HepG2 (cell line): ENCODE measurements at regions not wholly inside any gene's neighbourhood (a gene's known extent, or its start where the extent isn't known, plus 50 kb on each side); places are given as distances from the start of the nearest gene placed in this dataset.

Experiments used
- ATAC-seq: fragments of 200-7000 bp; cut with Tn5 transposase; 3 replicates; pipeline ENCODE4 v1.9.1; 2020; ENCODE audit warnings: mild to moderate bottlenecking, moderate library complexity
- BruUV-seq: library from RNA; stranded (reverse); fragments of 400-500 nt; replicated peaks from 2 replicates; lab custom pipeline; 2021; lab: Mats Ljungman, UMichigan
- CTCF ChIA-PET: fragments of 300-600 bp; formaldehyde crosslinking; extraction: SDS; loops from one replicate; lab custom pipeline; 2021; ENCODE audit warnings: low total read pairs, inconsistent platforms, low intra/inter-chr PET ratio; lab: Yijun Ruan, JAX
- POLR2A ChIA-PET: fragments of 350-600 bp; sonication (Branson Sonifier 250); formaldehyde crosslinking; loops from one replicate; lab custom pipeline; 2020; ENCODE audit warnings: antibody characterized with exemption, inconsistent platforms; lab: Yijun Ruan, JAX
- DNase-seq: peaks from one replicate; pipeline ENCODE4 v3.0.0-alpha.2; 2015; ENCODE audit warnings: low spot score
- FAIRE-seq: peaks from 3 replicates; lab custom pipeline; 2011; peaks lifted over from hg19 to GRCh38; lab: Jason Lieb, UNC
- H2AFZ ChIP-seq: one replicate; pipeline ENCODE4 v1.6.1; 2011; ENCODE audit warnings: low read length, inconsistent platforms
- H3K27ac ChIP-seq: fragments of 300-600 bp; 3 replicates; pipeline ENCODE4 v1.8.0; 2011; ENCODE audit warnings: mixed run types, mild to moderate bottlenecking, mixed read lengths, low read length, inconsistent platforms; ENCODE audit not compliant: insufficient read depth; ENCODE audit errors: extremely low read length
- H3K27me3 ChIP-seq, 2 experiments: fragments of 200-600 bp in 1 of 2; 2 replicates in 1 of 2; 3 replicates in 1 of 2; pipeline versions ENCODE4 v1.6.0 to v1.8.0; 2011; ENCODE audit warnings: low read length in 2 of 2, mild to moderate bottlenecking in 2 of 2, moderate library complexity in 2 of 2, inconsistent platforms in 1 of 2; ENCODE audit not compliant: insufficient read depth in 2 of 2, control insufficient read depth in 1 of 2
- H3K36me3 ChIP-seq, 2 experiments: fragments of 200-600 bp in 1 of 2; replicated peaks in 1 of 2; 2 replicates in 1 of 2; 3 replicates in 1 of 2; pipeline versions ENCODE4 v1.5.1 to v1.8.0; 2011; ENCODE audit warnings: low read length in 2 of 2, inconsistent platforms in 1 of 2; ENCODE audit not compliant: insufficient read depth in 2 of 2, control insufficient read depth in 1 of 2
- H3K4me1 ChIP-seq: 2 replicates; pipeline ENCODE4 v1.5.1; 2012; ENCODE audit warnings: low read length, inconsistent platforms; ENCODE audit not compliant: insufficient read depth
- H3K4me2 ChIP-seq: 2 replicates; pipeline ENCODE4 v1.6.0; 2011; ENCODE audit warnings: low read depth, low read length, inconsistent platforms
- H3K4me3 ChIP-seq, 3 experiments: fragments of 200-600 bp in 1 of 3; sonication (generic), shearing (Covaris generic) in 1 of 3; replicated peaks in 1 of 3; 2 replicates each; pipeline ENCODE4 v1.5.1; 2011 to 2016; ENCODE audit warnings: low read length in 3 of 3, inconsistent platforms in 2 of 3, low read depth in 2 of 3, mild to moderate bottlenecking in 2 of 3, control low read depth in 1 of 3, mixed read lengths in 1 of 3; ENCODE audit not compliant: insufficient read depth in 1 of 3
- H3K79me2 ChIP-seq: one replicate; pipeline ENCODE4 v1.6.1; 2011; ENCODE audit warnings: low read length, inconsistent platforms; ENCODE audit not compliant: insufficient read depth
- H3K9ac ChIP-seq: 2 replicates; pipeline ENCODE4 v1.6.0; 2011; ENCODE audit warnings: mild to moderate bottlenecking, low read depth, low read length, inconsistent platforms; ENCODE audit not compliant: insufficient read depth
- H3K9me3 ChIP-seq: 2 replicates; pipeline ENCODE4 v1.5.1; 2012; ENCODE audit warnings: mild to moderate bottlenecking, low read length
- H4K20me1 ChIP-seq: 2 replicates; pipeline ENCODE4 v1.6.0; 2011; ENCODE audit warnings: inconsistent platforms, mild to moderate bottlenecking, low read length, moderate library complexity; ENCODE audit not compliant: insufficient read depth
- DPF2 ChIP-seq: sonication (generic); formaldehyde crosslinking; IDR thresholded peaks from 2 replicates; pipeline ENCODE4 v1.4.0; 2020; ENCODE audit warnings: mild to moderate bottlenecking, low read depth, missing genetic modification reagents, borderline replicate concordance
- FOXK1 ChIP-seq: sonication (generic); formaldehyde crosslinking; IDR thresholded peaks from 2 replicates; pipeline ENCODE4 v1.4.0; 2020; ENCODE audit warnings: low read depth, missing genetic modification reagents, borderline replicate concordance
- FOXP1 ChIP-seq, 2 experiments: fragments of 450-650 bp in 1 of 2; IDR thresholded peaks; 2 replicates each; pipeline ENCODE4 v1.6.1; 2017 to 2018; ENCODE audit warnings: antibody characterized with exemption in 1 of 2
- GATAD2A ChIP-seq: IDR thresholded peaks from 2 replicates; pipeline ENCODE4 v1.6.1; 2016
- IRF2 ChIP-seq: IDR thresholded peaks from 2 replicates; pipeline ENCODE4 v1.6.1; 2018; ENCODE audit warnings: missing genetic modification reagents, missing compliant biosample characterization
- MED1 ChIP-seq: sonication (generic); formaldehyde crosslinking; IDR thresholded peaks from 2 replicates; pipeline ENCODE4 v1.4.0; 2020; ENCODE audit warnings: missing genetic modification reagents
- MXI1 ChIP-seq: IDR thresholded peaks from 3 replicates; pipeline ENCODE4 v1.6.1; 2012; ENCODE audit warnings: low read depth, low read length, inconsistent platforms, borderline replicate concordance
- NFKBIZ ChIP-seq: IDR thresholded peaks from 2 replicates; pipeline ENCODE4 v1.6.1; 2018; ENCODE audit warnings: missing genetic modification reagents, missing compliant biosample characterization
- NPAS2 ChIP-seq: sonication (generic); formaldehyde crosslinking; IDR thresholded peaks from 2 replicates; pipeline ENCODE4 v1.8.0; 2022; ENCODE audit warnings: mild to moderate bottlenecking, missing genetic modification reagents, borderline replicate concordance
- SMAD3 ChIP-seq: sonication (generic); formaldehyde crosslinking; IDR thresholded peaks from 2 replicates; pipeline ENCODE4 v1.4.0; 2020; ENCODE audit warnings: missing genetic modification reagents
- TARDBP ChIP-seq: sonication (generic); formaldehyde crosslinking; IDR thresholded peaks from 2 replicates; pipeline ENCODE4 v1.8.0; 2022; ENCODE audit warnings: mild to moderate bottlenecking, missing genetic modification reagents
- ZNF24 ChIP-seq: fragments of 450-650 bp; IDR thresholded peaks from 2 replicates; pipeline ENCODE4 v1.6.1; 2017; ENCODE audit warnings: antibody characterized with exemption, mild to moderate bottlenecking
- ZNF446 ChIP-seq: sonication (generic); formaldehyde crosslinking; IDR thresholded peaks from 2 replicates; pipeline ENCODE4 v1.5.0; 2020; ENCODE audit warnings: mild to moderate bottlenecking, missing genetic modification reagents
- ZNF543 ChIP-seq: sonication (generic); formaldehyde crosslinking; IDR thresholded peaks from 2 replicates; pipeline ENCODE4 v1.4.0; 2020; ENCODE audit warnings: mild to moderate bottlenecking, missing genetic modification reagents
- ZSCAN12 ChIP-seq: sonication (generic); formaldehyde crosslinking; IDR thresholded peaks from 2 replicates; pipeline ENCODE4 v1.9.0; 2021; ENCODE audit warnings: mild to moderate bottlenecking, missing genetic modification reagents
- WGBS: methylation state at CpG from one replicate; pipeline ENCODE4 v1.1.6; 2017; ENCODE audit warnings: low lambda C conversion rate; 5-methylcytosine and 5-hydroxymethylcytosine counted together
- in situ Hi-C: cut with HindIII; loops from 2 replicates; pipeline ENCODE4 v1.10.0; 2017; ENCODE audit warnings: low pct_unique_long_range_greater_than_20kb; ENCODE audit not compliant: extremely low pct_ligation_motif_present
- intact Hi-C: fragments of 100-400 bp; cut with micrococcal nuclease; formaldehyde crosslinking; loops from one replicate; pipeline ENCODE4 v1.10.0; 2022; ENCODE audit not compliant: unreplicated experiment
- TF ChIP-seq, protein P1 (sequence below): sonication (generic); formaldehyde crosslinking; IDR thresholded peaks from 2 replicates; pipeline ENCODE4 v1.5.0; 2020; ENCODE audit warnings: missing genetic modification reagents, mild to moderate bottlenecking, borderline replicate concordance
- TF ChIP-seq, protein P2 (sequence below): sonication (generic); formaldehyde crosslinking; IDR thresholded peaks from 2 replicates; pipeline ENCODE4 v1.4.0; 2020; ENCODE audit warnings: missing genetic modification reagents, mild to moderate bottlenecking, borderline replicate concordance
- TF ChIP-seq, protein P3 (sequence below): sonication (generic); formaldehyde crosslinking; IDR thresholded peaks from 2 replicates; pipeline ENCODE4 v1.8.0; 2022; ENCODE audit warnings: mild to moderate bottlenecking, missing genetic modification reagents
- TF ChIP-seq, protein P4 (sequence below): IDR thresholded peaks from 2 replicates; pipeline ENCODE4 v1.6.1; 2012; ENCODE audit warnings: inconsistent platforms

DNA sequence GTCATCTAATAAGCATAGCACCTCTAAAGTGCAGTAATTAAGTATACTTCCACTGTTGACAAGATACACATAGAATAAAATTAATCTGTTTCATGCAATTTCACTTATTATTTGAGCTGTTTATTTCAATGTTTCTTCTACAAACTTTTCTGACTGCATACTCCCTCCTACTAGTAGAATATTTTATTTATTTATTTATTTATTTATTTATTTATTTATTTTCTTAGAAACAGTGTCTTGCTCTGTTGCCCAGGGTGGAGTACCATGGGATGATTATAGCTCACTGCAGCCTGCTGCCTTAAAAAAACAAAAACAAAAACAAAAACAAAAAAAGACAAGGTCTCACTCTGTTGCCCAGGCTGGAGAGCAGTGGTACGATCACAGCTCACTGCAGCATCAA, 68.4 kb upstream of the KITLG start:
- 89% methylated on average over 1 of the region's 1 CpG for WGBS

DNA sequence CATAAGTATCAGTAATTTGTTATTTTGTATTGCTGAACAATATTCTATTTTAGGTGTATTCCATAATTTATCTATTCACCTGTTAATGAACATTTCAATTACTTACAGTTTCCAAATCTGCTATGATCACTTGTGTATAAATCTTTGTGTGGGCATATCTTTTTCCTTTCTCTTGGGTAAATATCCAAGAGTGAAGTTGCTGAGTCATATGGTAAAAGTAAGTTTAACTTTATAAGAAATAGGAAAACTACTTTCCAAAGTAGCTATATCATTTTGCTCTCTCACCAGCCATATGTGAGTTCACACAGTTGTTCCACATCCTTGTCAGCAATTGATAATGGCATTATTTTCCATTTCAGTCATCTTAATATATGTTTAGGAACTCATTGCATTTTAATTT, 66.6 kb upstream of the KITLG start:
- ATAC-seq (no peak), DNase-seq (no peak), FAIRE-seq (no peak)
- H2AFZ ChIP-seq: no peak overlapping the region
- in situ Hi-C loops: no loop called here
- no peaks in the 10 kb centered on the region for H3K79me2 ChIP-seq
- H3K9ac ChIP-seq: no peak overlapping the region
- CTCF ChIA-PET: no interaction called here
- no peaks in the 10 kb centered on the region for H3K27me3 ChIP-seq
- intact Hi-C loops: no loop called here
- H3K27ac ChIP-seq: no peak overlapping the region
- no peaks in the 10 kb centered on the region for H3K4me1 ChIP-seq
- H3K4me3 ChIP-seq: no peak overlapping the region
- H3K9me3 ChIP-seq: no peaks in the 10 kb centered on the region
- POLR2A ChIA-PET: no interaction called here
- no peaks in the 10 kb centered on the region for H3K36me3 ChIP-seq
- no peaks in the 10 kb centered on the region for H4K20me1 ChIP-seq
- no peak for TF ChIP-seq SMAD3
- TF ChIP-seq GATAD2A (CRISPR knock-in tag): no peak
- TF ChIP-seq NPAS2 (CRISPR knock-in tag): no peak
- TF ChIP-seq MXI1: no peak
- no peak for TF ChIP-seq IRF2 (CRISPR knock-in tag)
- TF ChIP-seq TARDBP: no peak
- no peak for TF ChIP-seq ZNF446 (CRISPR knock-in tag)
- TF ChIP-seq DPF2 (CRISPR knock-in tag): no peak
- TF ChIP-seq, protein P1, sequence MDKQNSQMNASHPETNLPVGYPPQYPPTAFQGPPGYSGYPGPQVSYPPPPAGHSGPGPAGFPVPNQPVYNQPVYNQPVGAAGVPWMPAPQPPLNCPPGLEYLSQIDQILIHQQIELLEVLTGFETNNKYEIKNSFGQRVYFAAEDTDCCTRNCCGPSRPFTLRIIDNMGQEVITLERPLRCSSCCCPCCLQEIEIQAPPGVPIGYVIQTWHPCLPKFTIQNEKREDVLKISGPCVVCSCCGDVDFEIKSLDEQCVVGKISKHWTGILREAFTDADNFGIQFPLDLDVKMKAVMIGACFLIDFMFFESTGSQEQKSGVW: no peak
- TF ChIP-seq, protein P2, sequence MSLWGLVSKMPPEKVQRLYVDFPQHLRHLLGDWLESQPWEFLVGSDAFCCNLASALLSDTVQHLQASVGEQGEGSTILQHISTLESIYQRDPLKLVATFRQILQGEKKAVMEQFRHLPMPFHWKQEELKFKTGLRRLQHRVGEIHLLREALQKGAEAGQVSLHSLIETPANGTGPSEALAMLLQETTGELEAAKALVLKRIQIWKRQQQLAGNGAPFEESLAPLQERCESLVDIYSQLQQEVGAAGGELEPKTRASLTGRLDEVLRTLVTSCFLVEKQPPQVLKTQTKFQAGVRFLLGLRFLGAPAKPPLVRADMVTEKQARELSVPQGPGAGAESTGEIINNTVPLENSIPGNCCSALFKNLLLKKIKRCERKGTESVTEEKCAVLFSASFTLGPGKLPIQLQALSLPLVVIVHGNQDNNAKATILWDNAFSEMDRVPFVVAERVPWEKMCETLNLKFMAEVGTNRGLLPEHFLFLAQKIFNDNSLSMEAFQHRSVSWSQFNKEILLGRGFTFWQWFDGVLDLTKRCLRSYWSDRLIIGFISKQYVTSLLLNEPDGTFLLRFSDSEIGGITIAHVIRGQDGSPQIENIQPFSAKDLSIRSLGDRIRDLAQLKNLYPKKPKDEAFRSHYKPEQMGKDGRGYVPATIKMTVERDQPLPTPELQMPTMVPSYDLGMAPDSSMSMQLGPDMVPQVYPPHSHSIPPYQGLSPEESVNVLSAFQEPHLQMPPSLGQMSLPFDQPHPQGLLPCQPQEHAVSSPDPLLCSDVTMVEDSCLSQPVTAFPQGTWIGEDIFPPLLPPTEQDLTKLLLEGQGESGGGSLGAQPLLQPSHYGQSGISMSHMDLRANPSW: no peak
- H3K4me2 ChIP-seq: no peak overlapping the region
- BruUV-seq: no TSS peak

More for the DNA sequence above, 68.4 kb upstream of the KITLG start:
- H3K79me2 ChIP-seq: no peaks in the 10 kb centered on the region
- 0 out of 2 replicates have a peak, but pooled peaks cover under 1% of the 10 kb centered on the region for H3K9me3 ChIP-seq
- no peak overlapping the region for H3K27ac ChIP-seq
- H3K4me3 ChIP-seq: no peak overlapping the region
- in situ Hi-C loops (no loop called here), intact Hi-C loops (no loop called here)
- no peak overlapping the region for H3K9ac ChIP-seq
- no peaks in the 10 kb centered on the region for H4K20me1 ChIP-seq
- no peak for DNase-seq
- no peaks in the 10 kb centered on the region for H3K27me3 ChIP-seq
- ChIA-PET POLR2A (no interaction called here), CTCF (no interaction called here)
- no peak for FAIRE-seq
- TF ChIP-seq FOXK1 (CRISPR knock-in tag) (no peak), FOXP1 (IDR thresholded peaks at IDR 0.05) (no peak), FOXP1 (CRISPR knock-in tag; IDR thresholded peaks at IDR 0.05) (no peak), ZNF24 (no peak), ZNF543 (CRISPR knock-in tag) (no peak), MED1 (CRISPR knock-in tag) (no peak), ZSCAN12 (no peak), NFKBIZ (CRISPR knock-in tag) (no peak)
- TF ChIP-seq, protein P3, sequence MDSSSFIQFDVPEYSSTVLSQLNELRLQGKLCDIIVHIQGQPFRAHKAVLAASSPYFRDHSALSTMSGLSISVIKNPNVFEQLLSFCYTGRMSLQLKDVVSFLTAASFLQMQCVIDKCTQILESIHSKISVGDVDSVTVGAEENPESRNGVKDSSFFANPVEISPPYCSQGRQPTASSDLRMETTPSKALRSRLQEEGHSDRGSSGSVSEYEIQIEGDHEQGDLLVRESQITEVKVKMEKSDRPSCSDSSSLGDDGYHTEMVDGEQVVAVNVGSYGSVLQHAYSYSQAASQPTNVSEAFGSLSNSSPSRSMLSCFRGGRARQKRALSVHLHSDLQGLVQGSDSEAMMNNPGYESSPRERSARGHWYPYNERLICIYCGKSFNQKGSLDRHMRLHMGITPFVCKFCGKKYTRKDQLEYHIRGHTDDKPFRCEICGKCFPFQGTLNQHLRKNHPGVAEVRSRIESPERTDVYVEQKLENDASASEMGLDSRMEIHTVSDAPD (CRISPR knock-in tag): no peak
- TF ChIP-seq, protein P4, sequence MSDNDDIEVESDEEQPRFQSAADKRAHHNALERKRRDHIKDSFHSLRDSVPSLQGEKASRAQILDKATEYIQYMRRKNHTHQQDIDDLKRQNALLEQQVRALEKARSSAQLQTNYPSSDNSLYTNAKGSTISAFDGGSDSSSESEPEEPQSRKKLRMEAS: no peak
- no peak overlapping the region for H2AFZ ChIP-seq
- H3K4me2 ChIP-seq: no peak overlapping the region
- BruUV-seq: no TSS peak
- H3K36me3 ChIP-seq: no peaks in the 10 kb centered on the region
- no peaks in the 10 kb centered on the region for H3K4me1 ChIP-seq
- ATAC-seq: no peak
